HepG2 (cell line): ENCODE measurements at regions not wholly inside any gene's neighbourhood (a gene's known extent, or its start where the extent isn't known, plus 50 kb on each side); places are given as distances from the start of the nearest gene placed in this dataset.

Experiments
- ZSCAN25 ChIP-seq: sonication (generic); formaldehyde crosslinking; IDR thresholded peaks from 2 replicates; pipeline ENCODE4 v1.8.0; 2022; ENCODE audit warnings: mild to moderate bottlenecking, missing genetic modification reagents
- TF ChIP-seq, protein P1 (sequence below), 2 experiments: fragments of 450-650 bp in 1 of 2; sonication (generic) in 1 of 2; formaldehyde crosslinking in 1 of 2; IDR thresholded peaks; 2 replicates each; pipeline versions ENCODE4 v1.6.1 to v1.8.0; 2016 to 2022; ENCODE audit warnings: antibody characterized with exemption in 1 of 2, mild to moderate bottlenecking in 1 of 2, missing genetic modification reagents in 1 of 2

- TF ChIP-seq, protein P1, sequence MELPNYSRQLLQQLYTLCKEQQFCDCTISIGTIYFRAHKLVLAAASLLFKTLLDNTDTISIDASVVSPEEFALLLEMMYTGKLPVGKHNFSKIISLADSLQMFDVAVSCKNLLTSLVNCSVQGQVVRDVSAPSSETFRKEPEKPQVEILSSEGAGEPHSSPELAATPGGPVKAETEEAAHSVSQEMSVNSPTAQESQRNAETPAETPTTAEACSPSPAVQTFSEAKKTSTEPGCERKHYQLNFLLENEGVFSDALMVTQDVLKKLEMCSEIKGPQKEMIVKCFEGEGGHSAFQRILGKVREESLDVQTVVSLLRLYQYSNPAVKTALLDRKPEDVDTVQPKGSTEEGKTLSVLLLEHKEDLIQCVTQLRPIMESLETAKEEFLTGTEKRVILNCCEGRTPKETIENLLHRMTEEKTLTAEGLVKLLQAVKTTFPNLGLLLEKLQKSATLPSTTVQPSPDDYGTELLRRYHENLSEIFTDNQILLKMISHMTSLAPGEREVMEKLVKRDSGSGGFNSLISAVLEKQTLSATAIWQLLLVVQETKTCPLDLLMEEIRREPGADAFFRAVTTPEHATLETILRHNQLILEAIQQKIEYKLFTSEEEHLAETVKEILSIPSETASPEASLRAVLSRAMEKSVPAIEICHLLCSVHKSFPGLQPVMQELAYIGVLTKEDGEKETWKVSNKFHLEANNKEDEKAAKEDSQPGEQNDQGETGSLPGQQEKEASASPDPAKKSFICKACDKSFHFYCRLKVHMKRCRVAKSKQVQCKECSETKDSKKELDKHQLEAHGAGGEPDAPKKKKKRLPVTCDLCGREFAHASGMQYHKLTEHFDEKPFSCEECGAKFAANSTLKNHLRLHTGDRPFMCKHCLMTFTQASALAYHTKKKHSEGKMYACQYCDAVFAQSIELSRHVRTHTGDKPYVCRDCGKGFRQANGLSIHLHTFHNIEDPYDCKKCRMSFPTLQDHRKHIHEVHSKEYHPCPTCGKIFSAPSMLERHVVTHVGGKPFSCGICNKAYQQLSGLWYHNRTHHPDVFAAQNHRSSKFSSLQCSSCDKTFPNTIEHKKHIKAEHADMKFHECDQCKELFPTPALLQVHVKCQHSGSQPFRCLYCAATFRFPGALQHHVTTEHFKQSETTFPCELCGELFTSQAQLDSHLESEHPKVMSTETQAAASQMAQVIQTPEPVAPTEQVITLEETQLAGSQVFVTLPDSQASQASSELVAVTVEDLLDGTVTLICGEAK (IDR thresholded peaks at IDR 0.05), result no peak
- TF ChIP-seq, protein P1 (CRISPR knock-in tag; IDR thresholded peaks at IDR 0.05), result no peak
- TF ChIP-seq ZSCAN25, result no peak
- TF ChIP-seq, all 625 proteins: peak for 0
These were observed 52.2 kb upstream of the GPC1 start (continued) for GRCh38 chr2:240383099-240383758.
